H9 (cell line): ENCODE measurements at regions not wholly inside any gene's neighbourhood (a gene's known extent, or its start where the extent isn't known, plus 50 kb on each side); places are given as distances from the start of the nearest gene placed in this dataset.

Experiments used
- DNase-seq: peaks from one replicate; pipeline ENCODE4 v3.0.0-alpha.2; 2017
- H2AFZ ChIP-seq: one replicate; pipeline ENCODE4 v1.6.1; 2013; ENCODE audit warnings: mild to moderate bottlenecking, low read length, control low read depth, moderate library complexity
- H2AK5ac ChIP-seq: 2 replicates; pipeline ENCODE4 v1.6.1; 2013; ENCODE audit warnings: low read length, control low read depth, mixed read lengths; ENCODE audit not compliant: insufficient read length
- H2BK120ac ChIP-seq: one replicate; pipeline ENCODE4 v1.6.1; 2013; ENCODE audit warnings: low read depth, mild to moderate bottlenecking, low read length, control low read depth, inconsistent platforms; ENCODE audit not compliant: poor library complexity, severe bottlenecking
- H2BK12ac ChIP-seq: 2 replicates; pipeline ENCODE4 v1.6.1; 2013; ENCODE audit warnings: low read length, control low read depth, mixed read lengths, low read depth; ENCODE audit not compliant: insufficient read length
- H2BK15ac ChIP-seq: 2 replicates; pipeline ENCODE4 v1.6.1; 2013; ENCODE audit warnings: low read depth, low read length, control low read depth
- H2BK20ac ChIP-seq: one replicate; pipeline ENCODE4 v1.6.1; 2013; ENCODE audit warnings: low read depth, mild to moderate bottlenecking, low read length, control low read depth, inconsistent platforms; ENCODE audit not compliant: poor library complexity, severe bottlenecking
- H2BK5ac ChIP-seq: 2 replicates; pipeline ENCODE4 v1.6.1; 2013; ENCODE audit warnings: low read length, control low read depth, mixed read lengths; ENCODE audit not compliant: insufficient read length
- H3K14ac ChIP-seq: 2 replicates; pipeline ENCODE4 v1.6.1; 2013; ENCODE audit warnings: low read length, control low read depth; ENCODE audit not compliant: insufficient read depth
- H3K18ac ChIP-seq: 2 replicates; pipeline ENCODE4 v1.6.1; 2013; ENCODE audit warnings: low read depth, mild to moderate bottlenecking, mixed read lengths, low read length, control low read depth; ENCODE audit not compliant: insufficient read length
- H3K23ac ChIP-seq: 2 replicates; pipeline ENCODE4 v1.6.1; 2013; ENCODE audit warnings: low read length, control low read depth, mixed read lengths, low read depth; ENCODE audit not compliant: insufficient read length
- H3K23me2 ChIP-seq: 2 replicates; pipeline ENCODE4 v1.6.1; 2013; ENCODE audit warnings: low read depth, mild to moderate bottlenecking, mixed read lengths, low read length, control low read depth; ENCODE audit not compliant: insufficient read length, poor library complexity, severe bottlenecking
- H3K27ac ChIP-seq: 2 replicates; pipeline ENCODE4 v1.5.1; 2013; ENCODE audit warnings: low read length, control low read depth, mixed read lengths, low read depth; ENCODE audit not compliant: insufficient read length
- H3K27me3 ChIP-seq: 2 replicates; pipeline ENCODE4 v1.6.1; 2013; ENCODE audit warnings: low read length, control low read depth, inconsistent platforms; ENCODE audit not compliant: insufficient read depth
- H3K4ac ChIP-seq: 2 replicates; pipeline ENCODE4 v1.6.1; 2013; ENCODE audit warnings: low read depth, mild to moderate bottlenecking, control low read depth, inconsistent platforms, low read length, moderate library complexity
- H3K4me1 ChIP-seq: 2 replicates; pipeline ENCODE4 v1.6.1; 2013; ENCODE audit warnings: low read length, control low read depth, inconsistent platforms; ENCODE audit not compliant: insufficient read depth
- H3K4me2 ChIP-seq: 2 replicates; pipeline ENCODE4 v1.6.1; 2013; ENCODE audit warnings: low read length, control low read depth, mixed read lengths; ENCODE audit not compliant: insufficient read length, insufficient read depth
- H3K56ac ChIP-seq: 2 replicates; pipeline ENCODE4 v1.6.1; 2013; ENCODE audit warnings: low read depth, mild to moderate bottlenecking, mixed read lengths, low read length, control low read depth; ENCODE audit not compliant: insufficient read length
- H3K79me1 ChIP-seq: 2 replicates; pipeline ENCODE4 v1.6.1; 2013; ENCODE audit warnings: low read depth, mild to moderate bottlenecking, moderate library complexity, low read length, control low read depth, inconsistent platforms; ENCODE audit not compliant: insufficient read depth, poor library complexity, severe bottlenecking
- H3K79me2 ChIP-seq: 2 replicates; pipeline ENCODE4 v1.6.1; 2013; ENCODE audit warnings: low read length, control low read depth, inconsistent platforms; ENCODE audit not compliant: insufficient read depth
- H3K9ac ChIP-seq: 2 replicates; pipeline ENCODE4 v1.6.1; 2013; ENCODE audit warnings: low read length, control low read depth, mixed read lengths; ENCODE audit not compliant: insufficient read length; ENCODE audit errors: extremely low read depth
- H3K9me3 ChIP-seq: one replicate; pipeline ENCODE4 v1.6.1; 2013; ENCODE audit warnings: low read depth, low read length, inconsistent platforms; ENCODE audit not compliant: control insufficient read depth
- H3T11ph ChIP-seq: one replicate; pipeline ENCODE4 v1.6.1; 2013; ENCODE audit warnings: mild to moderate bottlenecking, low read length, control low read depth, inconsistent platforms
- H4K20me1 ChIP-seq: one replicate; pipeline ENCODE4 v1.6.1; 2013; ENCODE audit not compliant: control insufficient read depth, insufficient read length, insufficient read depth
- H4K5ac ChIP-seq: 2 replicates; pipeline ENCODE4 v1.6.1; 2013; ENCODE audit warnings: low read depth, mild to moderate bottlenecking, mixed read lengths, low read length, control low read depth; ENCODE audit not compliant: insufficient read length
- H4K8ac ChIP-seq: replicated peaks from 2 replicates; pipeline ENCODE4 v1.6.1; 2013; ENCODE audit warnings: low read length, control low read depth, mixed read lengths, low read depth; ENCODE audit not compliant: insufficient read length
- H4K91ac ChIP-seq: 2 replicates; pipeline ENCODE4 v1.6.1; 2013; ENCODE audit warnings: low read depth, mild to moderate bottlenecking, moderate library complexity, mixed read lengths, low read length, control low read depth; ENCODE audit not compliant: insufficient read length
- H3K27ac Mint-ChIP-seq, 3 experiments: 2 replicates in 2 of 3; 3 replicates in 1 of 3; pipeline ENCODE4 v1.8.0; 2020 to 2021; ENCODE audit warnings: mixed read lengths in 3 of 3, mild to moderate bottlenecking in 1 of 3, moderate library complexity in 1 of 3
- H3K27me3 Mint-ChIP-seq: 2 replicates; pipeline ENCODE4 v1.8.0; 2021; ENCODE audit warnings: low read depth, mild to moderate bottlenecking, moderate library complexity, mixed read lengths
- H3K36me3 Mint-ChIP-seq, 3 experiments: 2 replicates in 2 of 3; 3 replicates in 1 of 3; pipeline ENCODE4 v1.8.0; 2020 to 2021; ENCODE audit warnings: low read depth in 3 of 3, mixed read lengths in 3 of 3; ENCODE audit not compliant: insufficient read depth in 1 of 3
- H3K4me1 Mint-ChIP-seq, 2 experiments: 2 replicates each; pipeline ENCODE4 v1.8.0; 2020; ENCODE audit warnings: mixed read lengths in 2 of 2
- H3K4me3 Mint-ChIP-seq, 2 experiments: 2 replicates in 1 of 2; 3 replicates in 1 of 2; pipeline ENCODE4 v1.8.0; 2020 to 2021; ENCODE audit warnings: mild to moderate bottlenecking in 2 of 2, mixed read lengths in 2 of 2, moderate library complexity in 1 of 2
- H3K9me3 Mint-ChIP-seq, 2 experiments: 2 replicates in 1 of 2; 3 replicates in 1 of 2; pipeline ENCODE4 v1.8.0; 2020; ENCODE audit warnings: mild to moderate bottlenecking in 2 of 2, mixed read lengths in 2 of 2, moderate library complexity in 1 of 2
- CTCF ChIP-seq: fragments of 200-600 bp; sonication (generic); conservative IDR thresholded peaks from 3 replicates; pipeline ENCODE4 v1.8.0; 2021; ENCODE audit warnings: antibody characterized with exemption, mild to moderate bottlenecking
- WGBS: extraction: QIAGEN DNeasy Blood & Tissue Kit; methylation state at CpG from one replicate; pipeline ENCODE4 v1.1.7; 2013; ENCODE audit warnings: missing lambda C conversion rate, low lambda C conversion rate, mixed read lengths; ENCODE audit not compliant: insufficient read length; ENCODE audit errors: extremely low coverage; 5-methylcytosine and 5-hydroxymethylcytosine counted together

- H2BK15ac ChIP-seq: no peak overlapping the region
- no peak overlapping the region for H3T11ph ChIP-seq
- no peaks in the 10 kb centered on the region for H3K27me3 Mint-ChIP-seq
- H3K4me3 Mint-ChIP-seq: no peak overlapping the region
- peaks cover 8 to 15% (median 13%) of the 10 kb centered on the region in 3 experiments for H3K36me3 Mint-ChIP-seq
- H3K23ac ChIP-seq: no peak overlapping the region
- H2BK5ac ChIP-seq: no peak overlapping the region
- H2BK20ac ChIP-seq: no peak overlapping the region
- no peak overlapping the region for H3K27ac Mint-ChIP-seq
- no peaks in the 10 kb centered on the region for H3K79me2 ChIP-seq
- H4K91ac ChIP-seq: no peak overlapping the region
- no peak for TF ChIP-seq CTCF
- H3K9ac ChIP-seq: no peak overlapping the region
- H2BK120ac ChIP-seq: no peak overlapping the region
- H4K5ac ChIP-seq: no peak overlapping the region
- H3K4me1 ChIP-seq: peaks cover 6% of the 10 kb centered on the region; the same call in 1 of the 2 replicates
- no peaks in the 10 kb centered on the region for H3K23me2 ChIP-seq
- H3K14ac ChIP-seq: no peak overlapping the region
- no peaks in the 10 kb centered on the region for H3K79me1 ChIP-seq
- H2AK5ac ChIP-seq: no peak overlapping the region
- no peak overlapping the region for H3K4me2 ChIP-seq
- no peak overlapping the region for H2BK12ac ChIP-seq
- no peak for DNase-seq
- no peak overlapping the region for H2AFZ ChIP-seq
- no peak overlapping the region for H3K4ac ChIP-seq
- no peak overlapping the region for H3K27ac ChIP-seq
- H4K20me1 ChIP-seq: no peaks in the 10 kb centered on the region
- no peak overlapping the region for H3K56ac ChIP-seq
- peaks cover 16 to 22% of the 10 kb centered on the region in 2 experiments for H3K9me3 Mint-ChIP-seq
- no peaks in the 10 kb centered on the region for H3K9me3 ChIP-seq
- no CpG with 5 or more reads among the region's 1 CpG for WGBS
- H3K18ac ChIP-seq: no peak overlapping the region
- H4K8ac ChIP-seq: no peak overlapping the region
- no peaks in the 10 kb centered on the region for H3K27me3 ChIP-seq
- peaks cover 5% of the 10 kb centered on the region in 2 experiments for H3K4me1 Mint-ChIP-seq
Measured at GRCh38 chr2:215535741-215536140, 99.9 kb upstream of the FN1 start.
